ENCODE measurements at regions not wholly inside any gene's neighbourhood (a gene's known extent, or its start where the extent isn't known, plus 50 kb on each side); places are given as distances from the start of the nearest gene placed in this dataset.

DNA sequence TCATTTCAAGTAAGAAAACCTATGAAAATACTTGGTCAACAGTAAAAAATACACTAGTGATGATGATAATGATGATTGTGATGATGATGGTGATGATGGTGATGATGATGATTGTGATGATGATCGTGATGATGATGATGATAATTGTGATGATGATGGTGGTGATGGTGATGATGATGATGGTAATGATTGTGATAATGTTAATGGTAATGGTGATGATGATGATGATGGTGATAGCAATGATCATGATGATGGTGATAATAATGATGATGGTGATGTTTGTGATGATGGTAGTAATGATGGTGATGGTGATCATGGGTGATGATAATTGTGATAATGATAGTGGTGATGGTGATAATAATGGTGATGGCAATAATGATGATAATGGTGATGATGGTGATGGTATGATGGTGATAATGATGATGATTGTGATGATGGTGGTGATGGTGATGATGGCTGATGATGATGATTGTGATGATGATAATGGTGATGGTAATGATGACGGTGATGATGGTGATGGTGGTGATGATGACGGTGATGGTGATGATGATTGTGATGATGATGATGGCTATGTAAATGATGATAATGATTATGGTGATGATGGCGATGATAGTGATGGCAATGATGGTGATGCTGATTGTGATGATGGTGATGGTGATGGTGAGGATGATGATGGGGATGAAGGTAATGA, 62.1 kb downstream of the VCX3A start:
- DNase-seq = no peak

DNA sequence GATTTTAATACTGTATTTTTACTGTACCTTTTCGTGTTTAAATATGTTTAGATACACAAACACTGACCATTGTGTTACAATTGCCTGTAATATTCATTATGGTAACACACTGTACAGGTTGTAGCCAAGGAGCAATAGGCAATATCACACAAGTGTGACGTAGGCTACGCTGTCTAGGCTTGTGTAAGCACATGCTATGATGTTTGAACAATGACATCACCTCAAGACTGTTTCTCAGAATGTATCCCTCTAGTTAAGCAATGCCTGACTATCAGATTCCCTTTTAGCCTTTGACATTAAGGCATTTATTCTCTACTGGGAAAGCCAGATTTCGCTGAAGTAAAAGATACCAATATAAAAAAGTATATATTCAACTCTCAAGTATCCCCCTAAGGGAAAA, 66.2 kb downstream of the VCX3A start:
- DNase-seq = no peak

- no peak for DNase-seq
Observed at GRCh38 chrX:6465756-6466155, 69.2 kb downstream of the VCX3A start.

GRCh38 chrX:6464726-6465125, 70.2 kb downstream of the VCX3A start:
- DNase-seq = no peak

GRCh38 chrX:6460893-6461490, 73.9 kb downstream of the VCX3A start:
- DNase-seq = no peak

GRCh38 chrX:6456196-6456595, 78.7 kb downstream of the VCX3A start:
- no peak for DNase-seq

- DNase-seq = no peak
Observed at GRCh38 chrX:6449946-6450345, 85.0 kb downstream of the VCX3A start.

DNA sequence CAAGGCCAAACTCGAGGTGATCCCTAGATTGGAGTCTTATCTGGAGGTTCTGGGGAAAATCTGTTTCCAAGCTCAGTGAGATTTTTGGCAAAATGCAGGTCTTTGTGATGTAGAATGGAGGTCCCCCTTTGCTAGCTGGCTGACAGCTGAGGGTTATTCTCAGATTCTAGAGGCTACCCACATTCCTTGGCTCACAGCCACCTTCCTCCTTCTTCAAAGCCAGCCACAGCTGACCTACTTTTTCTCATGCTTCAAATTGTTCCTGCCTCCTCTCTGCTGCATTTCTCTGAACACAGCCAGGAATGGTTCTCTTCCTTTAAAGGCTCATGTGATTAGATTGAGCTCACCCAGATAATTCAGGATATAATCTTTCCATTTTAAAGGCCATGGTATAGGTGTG, 86.9 kb downstream of the VCX3A start:
- no peak for DNase-seq

DNA sequence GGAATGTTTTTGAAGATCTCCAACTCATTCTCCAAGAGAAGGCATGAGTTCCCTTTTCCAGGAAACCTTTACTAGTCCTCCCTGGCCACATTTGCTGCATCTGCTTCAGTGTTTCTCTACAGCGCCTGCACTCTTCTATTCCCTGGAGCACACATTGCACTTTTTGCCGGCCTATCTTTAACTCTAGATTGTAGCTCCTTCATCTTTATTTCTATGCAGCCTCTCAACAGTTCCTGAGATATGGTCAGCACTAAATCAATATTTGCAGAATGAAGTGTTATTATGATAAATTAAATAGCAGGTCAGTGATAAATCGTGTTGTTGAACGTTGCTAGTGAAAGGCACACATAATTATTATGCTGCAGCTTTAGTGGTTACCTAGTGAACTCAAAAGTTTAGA, 88.3 kb downstream of the VCX3A start:
- peak; percentile 57 for DNase-seq

GRCh38 chrX:6440648-6441047, 94.3 kb downstream of the VCX3A start:
- no peak for DNase-seq

DNA sequence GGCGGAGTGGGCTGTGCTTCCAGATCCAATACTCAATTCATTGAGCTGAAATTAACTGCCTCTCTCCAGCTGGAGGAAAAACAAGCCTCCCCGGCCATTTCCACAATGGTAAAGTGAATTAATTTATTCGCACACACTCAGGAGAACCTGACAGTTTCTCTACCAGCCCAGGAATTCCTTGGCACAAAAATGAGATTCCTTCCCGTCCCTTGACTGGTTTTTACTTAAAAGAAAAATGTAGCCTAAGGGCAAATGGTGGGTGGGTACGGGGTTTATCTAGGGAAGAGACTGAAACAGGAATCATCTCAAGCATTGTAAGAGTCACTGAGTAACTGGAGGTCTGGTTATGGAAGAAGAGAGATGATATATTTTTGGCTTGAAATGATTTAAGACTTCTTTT, 102.7 kb downstream of the VCX3A start:
- no peak for DNase-seq

- DNase-seq = no peak
Observed at GRCh38 chrX:6407542-6407941, 127.4 kb downstream of the VCX3A start.

GRCh38 chrX:6386837-6387236, 148.1 kb downstream of the VCX3A start:
- DNase-seq = no peak

GRCh38 chrX:6384921-6385320, 150.0 kb downstream of the VCX3A start:
- no peak for DNase-seq

- DNase-seq = no peak
Observed at GRCh38 chrX:6384371-6384770, 150.5 kb downstream of the VCX3A start.

DNA sequence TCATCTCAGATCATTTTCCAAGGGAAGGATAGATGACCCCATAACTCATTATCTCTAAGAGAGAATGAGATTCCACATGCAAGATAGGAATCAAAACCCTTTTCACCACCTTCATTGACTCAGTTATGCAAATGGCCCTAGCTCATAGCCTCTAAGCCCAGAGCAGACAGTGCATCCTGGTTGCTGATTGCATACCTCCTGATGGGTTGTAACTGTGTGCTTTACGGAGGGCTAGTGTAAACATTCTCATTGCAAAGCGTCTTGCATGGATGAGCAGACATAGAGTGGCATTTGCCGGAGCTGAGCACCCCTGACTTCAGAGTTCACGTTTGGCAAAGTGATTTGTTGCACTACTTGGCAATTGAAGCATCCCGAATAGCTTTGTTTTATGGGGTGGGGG, 151.0 kb downstream of the VCX3A start:
- no peak for DNase-seq

DNA sequence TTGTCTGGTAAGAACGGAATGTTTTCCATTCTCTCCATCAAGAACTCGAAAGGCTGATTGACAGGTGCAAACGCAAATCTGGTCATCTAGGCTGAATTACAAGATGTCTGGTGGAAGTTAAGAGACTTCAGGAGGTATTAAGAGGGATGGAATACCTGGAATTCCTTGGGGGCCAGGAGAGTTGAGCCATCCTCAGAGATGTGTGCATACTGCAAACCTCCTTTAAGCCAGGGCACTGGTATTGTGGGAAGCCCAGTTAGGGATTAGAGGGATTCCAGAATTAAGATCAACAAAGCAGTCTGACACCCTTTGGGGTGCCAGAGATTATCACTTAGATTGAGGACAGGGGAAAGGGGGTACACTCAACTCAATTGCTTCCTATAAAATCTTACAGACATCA, 151.4 kb downstream of the VCX3A start:
- DNase-seq = no peak

GRCh38 chrX:6382284-6382683, 152.6 kb downstream of the VCX3A start:
- DNase-seq = no peak

DNA sequence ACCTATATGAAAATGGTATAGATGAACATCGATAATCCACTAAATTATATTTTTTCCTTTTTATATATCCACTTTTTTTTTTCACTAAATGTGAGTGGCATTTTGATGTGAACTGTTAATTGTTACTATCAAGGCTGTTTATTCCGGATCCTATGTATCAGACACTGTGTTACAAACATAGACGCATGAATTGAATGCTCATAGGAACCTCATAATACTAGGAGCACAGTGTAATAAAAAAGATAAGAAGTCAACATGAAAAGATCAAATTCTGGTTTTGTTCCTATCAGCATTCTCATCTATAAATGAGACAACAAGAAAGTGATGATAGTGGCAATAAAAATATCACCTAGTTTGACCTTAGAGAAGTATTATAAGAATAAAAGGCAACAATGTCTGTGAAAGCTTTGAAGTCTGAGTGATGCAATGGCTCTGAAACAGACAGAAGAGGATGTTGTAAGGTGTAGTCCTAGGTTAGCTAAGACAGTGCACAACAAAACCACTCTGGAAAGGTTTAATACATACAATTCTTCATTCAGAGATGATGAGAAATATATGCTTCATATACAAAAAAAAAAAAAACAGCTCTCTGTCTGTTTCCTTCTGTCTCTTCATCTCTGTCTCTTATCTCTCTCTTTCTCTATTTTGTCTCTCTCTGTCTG, 148.6 kb upstream of the NLGN4X start:
- no peak for DNase-seq

- DNase-seq = no peak
Observed at GRCh38 chrX:6374556-6374955, 145.9 kb upstream of the NLGN4X start.

- DNase-seq = no peak
Observed at GRCh38 chrX:6372981-6373380, 144.3 kb upstream of the NLGN4X start.

DNA sequence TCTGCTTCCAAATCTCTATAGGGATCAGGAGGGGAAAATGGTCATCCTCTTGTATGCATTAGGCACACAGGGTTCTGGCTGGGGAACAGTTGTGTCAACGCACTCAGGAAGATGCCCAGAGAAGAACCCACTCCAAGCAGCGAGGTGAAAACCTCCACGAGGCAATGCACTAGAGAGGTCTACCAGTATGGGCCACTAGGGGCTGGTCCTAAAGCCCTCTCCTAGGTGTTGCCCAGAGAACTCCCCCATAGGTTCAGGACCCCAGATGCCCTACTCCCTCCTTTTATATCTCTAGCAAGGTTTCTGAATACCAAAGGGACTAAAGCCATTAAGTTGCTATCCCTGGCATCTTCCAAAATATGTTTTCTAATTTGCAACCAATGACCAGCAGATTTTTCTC, 142.7 kb upstream of the NLGN4X start:
- no peak for DNase-seq

- no peak for DNase-seq
Observed at GRCh38 chrX:6363188-6363587, 134.5 kb upstream of the NLGN4X start.

DNA sequence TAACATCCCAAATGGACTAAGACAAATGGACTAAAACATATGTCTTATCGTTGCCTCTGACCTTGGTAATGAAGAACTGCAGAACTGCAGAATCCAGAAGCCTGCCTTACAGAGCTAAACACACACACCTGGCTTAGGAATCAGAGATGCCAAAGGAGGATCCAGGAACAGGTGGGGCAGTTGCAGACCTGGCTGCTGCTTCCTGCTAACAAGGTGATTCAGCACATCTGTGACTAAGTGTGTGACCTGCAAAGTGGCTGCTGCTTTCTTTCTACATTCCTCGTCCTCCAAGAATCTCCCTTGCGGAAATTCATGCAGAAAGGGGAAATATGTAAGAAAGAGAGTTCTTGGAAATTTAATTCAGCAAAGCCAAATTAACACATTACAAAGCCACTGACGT, 96.8 kb upstream of the NLGN4X start:
- DNase-seq = no peak

DNA sequence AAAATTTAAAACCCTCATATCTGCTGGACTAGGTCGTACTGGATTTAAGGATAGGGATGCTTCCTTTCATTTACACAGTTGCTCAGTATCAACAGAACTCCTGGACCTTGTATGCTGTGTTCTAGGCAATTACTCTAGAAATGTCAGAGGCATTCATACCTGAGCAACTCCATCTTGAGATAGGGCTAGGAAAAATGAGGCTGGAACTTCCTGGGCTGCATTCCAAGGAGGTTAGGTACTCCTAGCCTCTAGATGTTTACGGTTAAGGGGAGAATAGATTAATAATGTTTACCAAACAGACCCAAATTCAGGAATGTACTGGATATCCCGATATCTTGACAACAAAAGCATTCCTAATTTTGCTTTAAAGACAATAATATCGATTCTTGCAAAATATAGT, 84.7 kb upstream of the NLGN4X start:
- no peak for DNase-seq

Measured in NCI-H1417 treated with DMSO at 0.1 percent for 48 hours (cell line).